Nephron (organoid): ENCODE measurements at regions not wholly inside any gene's neighbourhood (a gene's known extent, or its start where the extent isn't known, plus 50 kb on each side); places are given as distances from the start of the nearest gene placed in this dataset.
"Not testable (repeated sequence)": the region's sequence is repeated elsewhere in the genome, so short reads cannot be mapped to it uniquely, and the experiment has no call there.

Experiments used
- H3K27ac Mint-ChIP-seq, 3 experiments: 2 replicates each; pipeline ENCODE4 v1.8.0; 2020; ENCODE audit warnings: mixed read lengths in 3 of 3, mild to moderate bottlenecking in 2 of 3, moderate library complexity in 1 of 3
- H3K27me3 Mint-ChIP-seq: 2 replicates; pipeline ENCODE4 v1.8.0; 2021; ENCODE audit warnings: low read depth, mild to moderate bottlenecking, moderate library complexity, mixed read lengths
- H3K36me3 Mint-ChIP-seq: 2 replicates; pipeline ENCODE4 v1.8.0; 2020; ENCODE audit warnings: low read depth, mixed read lengths
- H3K4me1 Mint-ChIP-seq: 2 replicates; pipeline ENCODE4 v1.8.0; 2020; ENCODE audit warnings: mixed read lengths
- H3K4me3 Mint-ChIP-seq, 3 experiments: 2 replicates each; pipeline ENCODE4 v1.8.0; 2020; ENCODE audit warnings: mild to moderate bottlenecking in 3 of 3, mixed read lengths in 3 of 3, moderate library complexity in 2 of 3
- H3K9me3 Mint-ChIP-seq: 2 replicates; pipeline ENCODE4 v1.8.0; 2020; ENCODE audit warnings: mixed read lengths
- CTCF ChIP-seq, 3 experiments: fragments of 200-600 bp; sonication (generic); IDR thresholded peaks; one replicate each; pipeline ENCODE4 v1.5.0; 2021; ENCODE audit warnings: antibody characterized with exemption in 3 of 3; ENCODE audit not compliant: unreplicated experiment in 3 of 3

- Mint-ChIP-seq H3K9me3 (no peaks in the 10 kb centered on the region), H3K27ac (no peak overlapping the region), H3K4me1 (peaks cover 12% of the 10 kb centered on the region), H3K27me3 (peaks cover 22% of the 10 kb centered on the region), H3K4me3 (no peak overlapping the region), H3K36me3 (no peaks in the 10 kb centered on the region)
- no peak for TF ChIP-seq CTCF (IDR thresholded peaks at IDR 0.05; ENCODE audit: unreplicated experiment in 3 of 3)
Measured at GRCh38 chr6:14235653-14236356, 118.2 kb downstream of the CD83 start.

GRCh38 chr6:14239097-14239496 is 121.5 kb downstream of the CD83 start:
- H3K4me1 Mint-ChIP-seq, result peaks cover 5% of the 10 kb centered on the region
- H3K4me3 Mint-ChIP-seq, result no peak overlapping the region
- no peak overlapping the region for H3K27ac Mint-ChIP-seq
- no peaks in the 10 kb centered on the region for H3K36me3 Mint-ChIP-seq
- H3K9me3 Mint-ChIP-seq, result peaks cover 4% of the 10 kb centered on the region
- peaks cover 5% of the 10 kb centered on the region for H3K27me3 Mint-ChIP-seq
- TF ChIP-seq CTCF (IDR thresholded peaks at IDR 0.05; ENCODE audit: unreplicated experiment in 3 of 3), result no peak

- Mint-ChIP-seq H3K9me3 (peaks cover 4% of the 10 kb centered on the region), H3K4me3 (no peak overlapping the region), H3K36me3 (no peaks in the 10 kb centered on the region), H3K4me1 (peaks cover 5% of the 10 kb centered on the region), H3K27me3 (peaks cover 5% of the 10 kb centered on the region), H3K27ac (no peak overlapping the region)
- TF ChIP-seq CTCF (IDR thresholded peaks at IDR 0.05; ENCODE audit: unreplicated experiment in 3 of 3), result no peak
Measured at GRCh38 chr6:14240411-14241166, 123.0 kb downstream of the CD83 start.

DNA sequence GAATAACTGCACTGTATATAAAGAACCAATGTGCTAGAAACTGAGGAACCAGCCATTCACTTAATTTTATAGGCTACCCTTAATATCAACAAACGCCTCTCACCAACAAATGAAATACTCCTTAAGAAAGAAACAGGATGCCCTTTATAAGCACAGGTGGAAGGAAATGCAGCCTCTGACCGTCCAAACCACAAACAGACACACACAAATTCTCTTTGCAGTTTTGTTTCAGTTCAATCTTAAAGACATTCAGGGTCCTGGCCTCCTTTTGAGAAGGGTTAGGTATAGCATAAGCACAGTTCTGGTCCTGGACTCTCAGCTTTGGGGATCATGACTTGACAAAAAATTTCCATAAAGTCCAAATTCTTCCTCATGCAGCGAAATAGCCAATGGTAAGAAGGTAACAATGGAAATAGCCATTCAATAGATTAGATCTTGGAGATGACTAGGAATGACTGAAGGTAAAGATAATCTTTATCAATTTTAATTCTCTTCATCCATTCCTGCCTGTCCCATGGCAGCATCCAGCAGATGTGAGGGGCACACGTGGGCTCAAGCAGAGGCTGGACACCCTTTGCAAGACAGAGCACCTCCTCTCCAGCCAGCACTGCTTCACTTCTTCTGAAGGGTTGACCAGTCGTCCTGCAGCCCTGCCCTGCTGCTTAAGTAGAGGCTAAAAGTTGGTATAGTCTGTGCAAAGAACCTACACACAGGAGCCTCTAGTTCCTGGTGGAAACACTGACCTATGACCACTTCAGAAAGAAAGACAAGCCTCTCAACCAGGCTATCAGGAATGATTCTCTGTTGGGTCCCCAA is 123.9 kb downstream of the CD83 start:
- Mint-ChIP-seq H3K27ac (no peak overlapping the region), H3K27me3 (peaks cover 3% of the 10 kb centered on the region), H3K36me3 (no peaks in the 10 kb centered on the region), H3K4me1 (peaks cover 5% of the 10 kb centered on the region), H3K9me3 (peaks cover 4% of the 10 kb centered on the region), H3K4me3 (no peak overlapping the region)
- no peak for TF ChIP-seq CTCF (IDR thresholded peaks at IDR 0.05; ENCODE audit: unreplicated experiment in 3 of 3)

GRCh38 chr6:14242912-14243311 is 125.3 kb downstream of the CD83 start:
- not testable (repeated sequence) for H3K4me1 Mint-ChIP-seq, H3K9me3 Mint-ChIP-seq, H3K27me3 Mint-ChIP-seq, H3K36me3 Mint-ChIP-seq, H3K27ac Mint-ChIP-seq, H3K4me3 Mint-ChIP-seq

- Mint-ChIP-seq H3K9me3 (peaks cover 4% of the 10 kb centered on the region), H3K36me3 (no peaks in the 10 kb centered on the region), H3K4me1 (no peaks in the 10 kb centered on the region), H3K27ac (no peak overlapping the region), H3K4me3 (no peak overlapping the region), H3K27me3 (no peaks in the 10 kb centered on the region)
- no peak for TF ChIP-seq CTCF (IDR thresholded peaks at IDR 0.05; ENCODE audit: unreplicated experiment in 3 of 3)
Measured at GRCh38 chr6:14243597-14243996, 126.0 kb downstream of the CD83 start.
